Smooth muscle cell (in vitro differentiated cells): ENCODE measurements at regions not wholly inside any gene's neighbourhood (a gene's known extent, or its start where the extent isn't known, plus 50 kb on each side); places are given as distances from the start of the nearest gene placed in this dataset.

Experiments
- DNase-seq: peaks from one replicate; lab custom pipeline; 2025; ENCODE audit not compliant: unreplicated experiment; lab: John Stamatoyannopoulos, UW
- H2AFZ ChIP-seq: fragments of 200-600 bp; sonication (generic); 2 replicates; pipeline ENCODE4 v1.6.0; 2016; ENCODE audit warnings: antibody characterized with exemption, low read depth, mild to moderate bottlenecking
- H3F3A ChIP-seq: fragments of 200-600 bp; sonication (generic); 2 replicates; pipeline ENCODE4 v1.6.0; 2017; ENCODE audit warnings: antibody characterized with exemption, low read depth
- H3K27ac ChIP-seq: fragments of 200-600 bp; sonication (generic); 2 replicates; pipeline ENCODE4 v1.5.1; 2016; ENCODE audit warnings: low read depth, mild to moderate bottlenecking
- H3K27me3 ChIP-seq: fragments of 200-600 bp; sonication (generic); 2 replicates; pipeline ENCODE4 v1.6.1; 2016; ENCODE audit warnings: low read depth, mild to moderate bottlenecking
- H3K36me3 ChIP-seq: fragments of 200-600 bp; sonication (generic); 2 replicates; pipeline ENCODE4 v1.5.1; 2016; ENCODE audit warnings: low read depth
- H3K4me1 ChIP-seq: fragments of 200-600 bp; sonication (generic); 2 replicates; pipeline ENCODE4 v1.5.1; 2016; ENCODE audit warnings: low read depth
- H3K4me2 ChIP-seq: fragments of 200-600 bp; sonication (generic); 2 replicates; pipeline ENCODE4 v1.6.0; 2016; ENCODE audit warnings: mild to moderate bottlenecking
- H3K4me3 ChIP-seq: fragments of 200-600 bp; sonication (generic); 2 replicates; pipeline ENCODE4 v1.5.1; 2016; ENCODE audit warnings: mild to moderate bottlenecking
- H3K79me2 ChIP-seq: fragments of 200-600 bp; sonication (generic); 2 replicates; pipeline ENCODE4 v1.6.0; 2016; ENCODE audit warnings: low read depth, mild to moderate bottlenecking
- H3K9ac ChIP-seq: fragments of 200-600 bp; sonication (generic); 2 replicates; pipeline ENCODE4 v1.6.0; 2016; ENCODE audit warnings: low read depth
- H3K9me3 ChIP-seq: fragments of 200-600 bp; sonication (generic); replicated peaks from 2 replicates; pipeline ENCODE4 v1.5.1; 2016; ENCODE audit warnings: low read depth
- H4K20me1 ChIP-seq: fragments of 200-600 bp; sonication (generic); 2 replicates; pipeline ENCODE4 v1.6.0; 2016; ENCODE audit warnings: low read depth
- CTCF ChIP-seq: fragments of 200-600 bp; sonication (generic); IDR thresholded peaks from 2 replicates; pipeline ENCODE4 v1.5.1; 2017; ENCODE audit warnings: borderline replicate concordance, mild to moderate bottlenecking, antibody characterized with exemption; ENCODE audit not compliant: insufficient read depth, poor library complexity, severe bottlenecking
- WGBS: methylation state at CpG from one replicate; pipeline ENCODE4 v1.1.7; 2016; ENCODE audit warnings: low lambda C conversion rate; 5-methylcytosine and 5-hydroxymethylcytosine counted together

GRCh38 chr16:25493136-25493811 lies 198.5 kb upstream of the HS3ST4 start:
- Histone ChIP-seq H2AFZ (no peak overlapping the region), H3K36me3 (no peaks in the 10 kb centered on the region), H3K79me2 (no peaks in the 10 kb centered on the region), H3K9ac (no peak overlapping the region), H4K20me1 (no peaks in the 10 kb centered on the region), H3K4me3 (no peak overlapping the region), H3K27me3 (no peaks in the 10 kb centered on the region), H3F3A (no peaks in the 10 kb centered on the region), H3K4me1 (no peaks in the 10 kb centered on the region), H3K27ac (peak overlapping the region; percentile 38), H3K4me2 (peak overlapping the region; percentile 24), H3K9me3 (no peaks in the 10 kb centered on the region)
- WGBS, result 54% methylated on average over 5 of the region's 5 CpGs
- no peak for DNase-seq
- no peak for TF ChIP-seq CTCF

- TF ChIP-seq CTCF, result no peak
- Histone ChIP-seq H3K4me1 (no peaks in the 10 kb centered on the region), H3K27me3 (no peaks in the 10 kb centered on the region)
Measured at GRCh38 chr16:25488435-25488834, 203.3 kb upstream of the HS3ST4 start.

DNA sequence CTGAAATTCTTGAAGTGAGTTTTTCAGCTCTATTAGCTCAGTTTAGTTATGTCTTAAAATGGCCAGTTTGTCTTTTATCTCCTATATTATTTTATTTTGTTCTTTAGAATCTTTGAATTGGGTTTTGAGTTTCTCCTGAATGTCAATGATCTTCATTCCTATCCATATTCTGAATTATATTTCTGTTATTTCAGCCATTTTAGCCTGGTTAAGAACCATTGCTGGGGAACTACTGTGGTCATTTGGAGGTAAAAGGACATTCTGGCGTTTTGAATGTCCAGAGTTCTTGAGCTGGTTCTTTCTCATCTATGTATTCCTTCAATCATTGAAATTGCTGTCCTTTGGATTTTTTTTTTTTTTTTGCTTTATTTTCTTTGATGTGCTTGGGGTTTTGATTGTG lies 203.9 kb upstream of the HS3ST4 start:
- no peak overlapping the region for H3K4me2 ChIP-seq
- H3K9me3 ChIP-seq, result no peaks in the 10 kb centered on the region
- H3K36me3 ChIP-seq, result no peaks in the 10 kb centered on the region
- no peak overlapping the region for H3K27ac ChIP-seq
- H3F3A ChIP-seq, result no peaks in the 10 kb centered on the region
- no peak overlapping the region for H2AFZ ChIP-seq
- H3K79me2 ChIP-seq, result no peaks in the 10 kb centered on the region
- no peak for DNase-seq
- H3K4me3 ChIP-seq, result no peak overlapping the region
- no peak overlapping the region for H3K9ac ChIP-seq
- no peaks in the 10 kb centered on the region for H3K27me3 ChIP-seq
- no peaks in the 10 kb centered on the region for H4K20me1 ChIP-seq
- TF ChIP-seq CTCF, result no peak
- H3K4me1 ChIP-seq, result no peaks in the 10 kb centered on the region
- 0% methylated on average over 1 of the region's 1 CpG for WGBS

More at GRCh38 chr16:25488435-25488834, 203.3 kb upstream of the HS3ST4 start:
- Histone ChIP-seq H3F3A (no peaks in the 10 kb centered on the region), H4K20me1 (no peaks in the 10 kb centered on the region), H3K9ac (no peak overlapping the region), H2AFZ (no peak overlapping the region), H3K27ac (no peak overlapping the region), H3K79me2 (no peaks in the 10 kb centered on the region), H3K36me3 (no peaks in the 10 kb centered on the region), H3K9me3 (no peaks in the 10 kb centered on the region), H3K4me2 (no peak overlapping the region), H3K4me3 (no peak overlapping the region)
- 92% methylated on average over 4 of the region's 4 CpGs for WGBS
- DNase-seq, result no peak

GRCh38 chr16:25481636-25482035 lies 210.1 kb upstream of the HS3ST4 start:
- Histone ChIP-seq H3K4me1 (no peaks in the 10 kb centered on the region), H3K9ac (no peak overlapping the region), H3K27me3 (no peaks in the 10 kb centered on the region), H3K36me3 (no peaks in the 10 kb centered on the region), H4K20me1 (no peaks in the 10 kb centered on the region), H3K4me3 (no peak overlapping the region), H3K4me2 (no peak overlapping the region), H3K27ac (no peak overlapping the region), H3F3A (no peaks in the 10 kb centered on the region), H3K9me3 (no peaks in the 10 kb centered on the region), H2AFZ (no peak overlapping the region), H3K79me2 (no peaks in the 10 kb centered on the region)
- TF ChIP-seq CTCF, result no peak
- DNase-seq, result no peak
- 0% methylated on average over 1 of the region's 1 CpG for WGBS
